ENCODE measurements at regions not wholly inside any gene's neighbourhood (a gene's known extent, or its start where the extent isn't known, plus 50 kb on each side); places are given as distances from the start of the nearest gene placed in this dataset.
"Not testable (repeated sequence)": the region's sequence is repeated elsewhere in the genome, so short reads cannot be mapped to it uniquely, and the experiment has no call there.

- Mint-ChIP-seq H3K27me3 (no peaks in the 10 kb centered on the region), H3K4me1 (no peaks in the 10 kb centered on the region), H3K27ac (no peak overlapping the region), H3K9me3 (peaks cover 0 to 5% of the 10 kb centered on the region in 2 donors), H3K36me3 (no peaks in the 10 kb centered on the region), H3K4me3 (no peak overlapping the region)
- ATAC-seq (replicated peaks) (no peak), DNase-seq (no peak)
Measured at GRCh38 chr13:18232994-18233782, 948.4 kb downstream of the TUBA3C start.

GRCh38 chr13:18232298-18232993, 949.2 kb downstream of the TUBA3C start:
- DNase-seq: no peak
- H3K4me1 Mint-ChIP-seq: no peaks in the 10 kb centered on the region
- no peak overlapping the region for H3K27ac Mint-ChIP-seq
- no peak for ATAC-seq (replicated peaks)
- H3K4me3 Mint-ChIP-seq: no peak overlapping the region
- H3K9me3 Mint-ChIP-seq: peaks cover 0 to 6% of the 10 kb centered on the region in 2 donors
- H3K36me3 Mint-ChIP-seq: no peaks in the 10 kb centered on the region
- no peaks in the 10 kb centered on the region for H3K27me3 Mint-ChIP-seq

- H3K27ac Mint-ChIP-seq; H3K36me3 Mint-ChIP-seq; H3K4me1 Mint-ChIP-seq; H3K27me3 Mint-ChIP-seq; ATAC-seq (replicated peaks); H3K4me3 Mint-ChIP-seq; DNase-seq: not testable (repeated sequence)
- H3K9me3 Mint-ChIP-seq: peaks cover 0 to 14% of the 10 kb centered on the region in 2 donors
Measured at GRCh38 chr13:18224411-18224810, 957.2 kb downstream of the TUBA3C start.

- not testable (repeated sequence) for H3K4me1 Mint-ChIP-seq; ATAC-seq (replicated peaks); H3K4me3 Mint-ChIP-seq; H3K36me3 Mint-ChIP-seq; H3K27ac Mint-ChIP-seq; H3K27me3 Mint-ChIP-seq; DNase-seq
- H3K9me3 Mint-ChIP-seq: peaks cover 9 to 12% of the 10 kb centered on the region in 2 donors
Measured at GRCh38 chr13:18214689-18215088, 966.9 kb downstream of the TUBA3C start.

- not testable (repeated sequence) for H3K4me3 Mint-ChIP-seq; H3K4me1 Mint-ChIP-seq; ATAC-seq (replicated peaks); H3K27ac Mint-ChIP-seq; H3K36me3 Mint-ChIP-seq; H3K27me3 Mint-ChIP-seq; DNase-seq
- H3K9me3 Mint-ChIP-seq: peaks cover 9 to 12% of the 10 kb centered on the region in 2 donors
Measured at GRCh38 chr13:18213511-18213910, 968.1 kb downstream of the TUBA3C start.

- Mint-ChIP-seq H3K4me3 (no peak overlapping the region), H3K9me3 (peaks cover 9 to 12% of the 10 kb centered on the region in 2 donors), H3K27me3 (no peaks in the 10 kb centered on the region), H3K36me3 (peaks cover 0 to 1% of the 10 kb centered on the region in 2 donors), H3K4me1 (no peaks in the 10 kb centered on the region), H3K27ac (no peak overlapping the region)
- DNase-seq (no peak), ATAC-seq (replicated peaks) (no peak)
Measured at GRCh38 chr13:18212873-18213272, 968.8 kb downstream of the TUBA3C start.

GRCh38 chr13:18211752-18212560, 969.7 kb downstream of the TUBA3C start:
- peak; percentile 6 to 78 for ATAC-seq (replicated peaks)
- not testable (repeated sequence) for H3K36me3 Mint-ChIP-seq, DNase-seq, H3K4me3 Mint-ChIP-seq, H3K27me3 Mint-ChIP-seq, H3K4me1 Mint-ChIP-seq
- peak overlapping the region; percentile 1 for H3K27ac Mint-ChIP-seq
- H3K9me3 Mint-ChIP-seq: peaks cover 9 to 12% of the 10 kb centered on the region in 2 donors

GRCh38 chr13:18204614-18205178, 976.9 kb downstream of the TUBA3C start:
- H3K9me3 Mint-ChIP-seq, H3K27me3 Mint-ChIP-seq, H3K27ac Mint-ChIP-seq, H3K36me3 Mint-ChIP-seq, DNase-seq, H3K4me3 Mint-ChIP-seq, H3K4me1 Mint-ChIP-seq: not testable (repeated sequence)
- ATAC-seq (replicated peaks): peak in 1 of 2 donors; percentile 23

- H3K27ac Mint-ChIP-seq, H3K36me3 Mint-ChIP-seq, H3K4me3 Mint-ChIP-seq: not testable (repeated sequence)
Measured at GRCh38 chr13:18195365-18195678, 986.3 kb downstream of the TUBA3C start.

GRCh38 chr13:18194631-18195364, 986.8 kb downstream of the TUBA3C start:
- H3K9me3 Mint-ChIP-seq: peaks cover 0 to 15% of the 10 kb centered on the region in 2 donors
- not testable (repeated sequence) for H3K4me3 Mint-ChIP-seq, H3K36me3 Mint-ChIP-seq, H3K27ac Mint-ChIP-seq, H3K4me1 Mint-ChIP-seq, DNase-seq, H3K27me3 Mint-ChIP-seq
- ATAC-seq (replicated peaks): peak; percentile 38 to 57

More at GRCh38 chr13:18195365-18195678, 986.3 kb downstream of the TUBA3C start:
- not testable (repeated sequence) for ATAC-seq (replicated peaks); H3K4me1 Mint-ChIP-seq; H3K27me3 Mint-ChIP-seq; DNase-seq
- peaks cover 0 to 15% of the 10 kb centered on the region in 2 donors for H3K9me3 Mint-ChIP-seq

GRCh38 chr13:18194104-18194503, 987.5 kb downstream of the TUBA3C start:
- H3K36me3 Mint-ChIP-seq; ATAC-seq (replicated peaks); H3K4me3 Mint-ChIP-seq; H3K27ac Mint-ChIP-seq; H3K27me3 Mint-ChIP-seq; H3K4me1 Mint-ChIP-seq; DNase-seq: not testable (repeated sequence)
- peaks cover 0 to 15% of the 10 kb centered on the region in 2 donors for H3K9me3 Mint-ChIP-seq

Data from stimulated activated naive B cell treated with anti-CD40 and anti-IgM and Interleukin-4, amounts not matched to agents 10 μg/mL and 1 μg/mL and 100 μg/mL, for 72 hours (primary cell).